ENCODE measurements at regions not wholly inside any gene's neighbourhood (a gene's known extent, or its start where the extent isn't known, plus 50 kb on each side); places are given as distances from the start of the nearest gene placed in this dataset.

GRCh38 chr12:13504736-13505135, 308.2 kb downstream of the EMP1 start:
- no peak for TF ChIP-seq POLR2A (IDR thresholded peaks at IDR 0.05)
- TF ChIP-seq CTCF (IDR thresholded peaks at IDR 0.05) = no peak
- TF ChIP-seq POLR2AphosphoS5 (IDR thresholded peaks at IDR 0.05) = no peak
